ENCODE measurements at regions not wholly inside any gene's neighbourhood (a gene's known extent, or its start where the extent isn't known, plus 50 kb on each side); places are given as distances from the start of the nearest gene placed in this dataset.

DNA sequence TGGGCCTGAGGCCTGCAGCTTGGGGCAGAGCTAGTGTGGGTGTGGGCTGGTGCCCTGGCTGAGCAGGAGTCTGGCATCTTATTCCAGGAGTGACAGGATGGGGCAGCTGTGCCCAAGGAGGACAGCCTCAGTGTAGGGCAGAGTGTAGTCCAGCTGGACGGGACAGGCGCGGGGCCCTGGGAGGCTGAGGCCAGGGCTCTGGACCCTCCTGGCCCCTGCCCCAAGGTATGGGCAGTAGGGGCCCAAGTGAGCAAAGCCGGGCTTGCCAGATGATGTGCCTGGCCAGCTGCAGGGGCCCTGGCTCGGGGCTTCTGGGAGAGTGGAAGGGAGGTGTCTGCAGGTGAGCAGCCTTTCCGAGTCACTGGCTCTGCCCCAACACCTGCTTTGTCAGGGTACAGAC, 1190.9 kb downstream of the BRD1 start:
- H3K14ac ChIP-seq (replicated peaks; ENCODE audit: low read depth, low read length), result no peak overlapping the region
- H3K18ac ChIP-seq (ENCODE audit: low read depth, low read length), result no peak overlapping the region
- H3K56ac ChIP-seq (ENCODE audit: extremely low read depth, insufficient read depth, low read length), result no peak overlapping the region
- H4K91ac ChIP-seq (ENCODE audit: insufficient read depth, low read depth, low read length), result no peak overlapping the region
- H2AFZ ChIP-seq (replicated peaks; ENCODE audit: low read length, poor library complexity), result no peak overlapping the region
- no peak overlapping the region for H3K4me3 ChIP-seq (ENCODE audit: insufficient read depth, low read depth, low read length)
- H4K8ac ChIP-seq (ENCODE audit: low read depth in 2 of 2, low read length in 2 of 2), result no peak overlapping the region
- no peak overlapping the region for H2AK9ac ChIP-seq (replicated peaks; ENCODE audit: low read depth, low read length, poor library complexity)
- no peak overlapping the region for H2BK15ac ChIP-seq (ENCODE audit: low read depth, low read length)
- ChIA-PET POLR2A (ENCODE audit: unreplicated experiment) (no interaction called here), CTCF (no interaction called here)
- no peak overlapping the region for H2AK5ac ChIP-seq (ENCODE audit: low read depth, low read length)
- no peaks in the 10 kb centered on the region for H3K9me1 ChIP-seq (ENCODE audit: insufficient read depth, low read length)
- no peak overlapping the region for H2BK20ac ChIP-seq (ENCODE audit: low read depth, low read length)
- no peak overlapping the region for H3K9ac ChIP-seq (ENCODE audit: low read depth, low read length)
- H3K27ac ChIP-seq (ENCODE audit: insufficient read depth, low read length), result no peak overlapping the region
- no peaks in the 10 kb centered on the region for H3K27me3 ChIP-seq (ENCODE audit: control insufficient read depth, insufficient read depth, low read length)
- H2BK5ac ChIP-seq (ENCODE audit: low read depth, low read length, poor library complexity, severe bottlenecking), result no peak overlapping the region
- 100% methylated on average over 1 of the region's 6 CpGs; no CpG with 5 or more reads in 1 of the 2 experiments for WGBS, 2 experiments (ENCODE audit: extremely low coverage in 2 of 2, insufficient read length in 1 of 2)
- BruUV-seq (replicated peaks), result no TSS peak
- peaks cover 38% of the 10 kb centered on the region; the same call in 1 of the 2 replicates for H3K9me3 ChIP-seq (ENCODE audit: control insufficient read depth, insufficient read depth, low read length)
- TF ChIP-seq MAFK (IDR thresholded peaks at IDR 0.05; ENCODE audit: low read depth, low read length) (no peak), MXI1 (IDR thresholded peaks at IDR 0.05; ENCODE audit: borderline replicate concordance, low read depth, low read length) (no peak), NFE2L2 (IDR thresholded peaks at IDR 0.05; ENCODE audit: low read depth, low read length) (no peak), MAZ (IDR thresholded peaks at IDR 0.05; ENCODE audit: borderline replicate concordance, low read depth, low read length) (no peak), CEBPB (IDR thresholded peaks at IDR 0.05; ENCODE audit: low read depth, low read length) (no peak), RAD21 (IDR thresholded peaks at IDR 0.05; ENCODE audit: low read length) (no peak), RFX5 (IDR thresholded peaks at IDR 0.05; ENCODE audit: low read depth, low read length) (no peak), BHLHE40 (IDR thresholded peaks at IDR 0.05; ENCODE audit: low read depth, low read length) (no peak), POLR2A (IDR thresholded peaks at IDR 0.05; ENCODE audit: low read depth, low read length) (no peak), FOS (IDR thresholded peaks at IDR 0.05; ENCODE audit: low read depth, low read length) (no peak), RCOR1 (IDR thresholded peaks at IDR 0.05; ENCODE audit: insufficient replicate concordance, low read length) (no peak), SMC3 (IDR thresholded peaks at IDR 0.05; ENCODE audit: low read depth, low read length) (no peak), CHD1 (IDR thresholded peaks at IDR 0.05; ENCODE audit: low read depth, low read length) (no peak)
- TF ChIP-seq, protein P1, sequence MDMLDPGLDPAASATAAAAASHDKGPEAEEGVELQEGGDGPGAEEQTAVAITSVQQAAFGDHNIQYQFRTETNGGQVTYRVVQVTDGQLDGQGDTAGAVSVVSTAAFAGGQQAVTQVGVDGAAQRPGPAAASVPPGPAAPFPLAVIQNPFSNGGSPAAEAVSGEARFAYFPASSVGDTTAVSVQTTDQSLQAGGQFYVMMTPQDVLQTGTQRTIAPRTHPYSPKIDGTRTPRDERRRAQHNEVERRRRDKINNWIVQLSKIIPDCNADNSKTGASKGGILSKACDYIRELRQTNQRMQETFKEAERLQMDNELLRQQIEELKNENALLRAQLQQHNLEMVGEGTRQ (IDR thresholded peaks at IDR 0.05; ENCODE audit: low read depth, low read length), result no peak
- TF ChIP-seq, protein P2, sequence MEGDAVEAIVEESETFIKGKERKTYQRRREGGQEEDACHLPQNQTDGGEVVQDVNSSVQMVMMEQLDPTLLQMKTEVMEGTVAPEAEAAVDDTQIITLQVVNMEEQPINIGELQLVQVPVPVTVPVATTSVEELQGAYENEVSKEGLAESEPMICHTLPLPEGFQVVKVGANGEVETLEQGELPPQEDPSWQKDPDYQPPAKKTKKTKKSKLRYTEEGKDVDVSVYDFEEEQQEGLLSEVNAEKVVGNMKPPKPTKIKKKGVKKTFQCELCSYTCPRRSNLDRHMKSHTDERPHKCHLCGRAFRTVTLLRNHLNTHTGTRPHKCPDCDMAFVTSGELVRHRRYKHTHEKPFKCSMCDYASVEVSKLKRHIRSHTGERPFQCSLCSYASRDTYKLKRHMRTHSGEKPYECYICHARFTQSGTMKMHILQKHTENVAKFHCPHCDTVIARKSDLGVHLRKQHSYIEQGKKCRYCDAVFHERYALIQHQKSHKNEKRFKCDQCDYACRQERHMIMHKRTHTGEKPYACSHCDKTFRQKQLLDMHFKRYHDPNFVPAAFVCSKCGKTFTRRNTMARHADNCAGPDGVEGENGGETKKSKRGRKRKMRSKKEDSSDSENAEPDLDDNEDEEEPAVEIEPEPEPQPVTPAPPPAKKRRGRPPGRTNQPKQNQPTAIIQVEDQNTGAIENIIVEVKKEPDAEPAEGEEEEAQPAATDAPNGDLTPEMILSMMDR (conservative IDR thresholded peaks at IDR 0.05; ENCODE audit: low read depth, low read length), result no peak
- TF ChIP-seq, protein P3, sequence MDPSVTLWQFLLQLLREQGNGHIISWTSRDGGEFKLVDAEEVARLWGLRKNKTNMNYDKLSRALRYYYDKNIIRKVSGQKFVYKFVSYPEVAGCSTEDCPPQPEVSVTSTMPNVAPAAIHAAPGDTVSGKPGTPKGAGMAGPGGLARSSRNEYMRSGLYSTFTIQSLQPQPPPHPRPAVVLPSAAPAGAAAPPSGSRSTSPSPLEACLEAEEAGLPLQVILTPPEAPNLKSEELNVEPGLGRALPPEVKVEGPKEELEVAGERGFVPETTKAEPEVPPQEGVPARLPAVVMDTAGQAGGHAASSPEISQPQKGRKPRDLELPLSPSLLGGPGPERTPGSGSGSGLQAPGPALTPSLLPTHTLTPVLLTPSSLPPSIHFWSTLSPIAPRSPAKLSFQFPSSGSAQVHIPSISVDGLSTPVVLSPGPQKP (IDR thresholded peaks at IDR 0.05; ENCODE audit: borderline replicate concordance, low read depth, low read length), result no peak
- intact Hi-C loops (cut with micrococcal nuclease) (no loop called here), dilution Hi-C loops (cut with HindIII; ENCODE audit: low sequenced_read_pairs, unreplicated experiment) (no loop called here), in situ Hi-C loops (cut with MboI; ENCODE audit: low sequenced_read_pairs) (no loop called here)
- H3K4me1 ChIP-seq (ENCODE audit: control insufficient read depth, insufficient read depth, low read length), result no peaks in the 10 kb centered on the region
- H4K5ac ChIP-seq (ENCODE audit: low read depth, low read length), result no peak overlapping the region
- no peak overlapping the region for H3K4me2 ChIP-seq (ENCODE audit: low read depth, low read length)
- no peaks in the 10 kb centered on the region for H3K79me1 ChIP-seq (ENCODE audit: low read depth in 1 of 2, low read length in 2 of 2)
- H2BK120ac ChIP-seq (ENCODE audit: low read depth, low read length), result no peak overlapping the region
- no peak overlapping the region for H3K4ac ChIP-seq (ENCODE audit: low read depth, low read length)
- H3K23ac ChIP-seq (ENCODE audit: low read depth, low read length), result no peak overlapping the region
- no peak for ATAC-seq (ENCODE audit: low read depth)
- no peak for DNase-seq
- H3K36me3 ChIP-seq (ENCODE audit: control insufficient read depth, insufficient read depth, low read length), result no peaks in the 10 kb centered on the region
- no peaks in the 10 kb centered on the region for H4K20me1 ChIP-seq (ENCODE audit: insufficient read depth, low read length)

All from IMR-90 (cell line).